Prostate gland (tissue), 2 donors: ENCODE measurements at regions not wholly inside any gene's neighbourhood (a gene's known extent, or its start where the extent isn't known, plus 50 kb on each side); places are given as distances from the start of the nearest gene placed in this dataset.

Source experiments
- POLR2A ChIP-seq: fragments of 450-650 bp; IDR thresholded peaks from one replicate; pipeline ENCODE4 v1.6.1; 2016; ENCODE audit warnings: antibody characterized with exemption, mild to moderate bottlenecking
- TF ChIP-seq, protein P1 (sequence below), 4 experiments: fragments of 200-600 bp in 2 of 4; fragments of 450-650 bp in 2 of 4; sonication (generic) in 2 of 4; IDR thresholded peaks; 1 replicate in 3 of 4; 2 replicates in 1 of 4; pipeline ENCODE4 v1.5.1; 2016 to 2019; ENCODE audit warnings: antibody characterized with exemption in 4 of 4, mild to moderate bottlenecking in 2 of 4, moderate library complexity in 2 of 4

DNA sequence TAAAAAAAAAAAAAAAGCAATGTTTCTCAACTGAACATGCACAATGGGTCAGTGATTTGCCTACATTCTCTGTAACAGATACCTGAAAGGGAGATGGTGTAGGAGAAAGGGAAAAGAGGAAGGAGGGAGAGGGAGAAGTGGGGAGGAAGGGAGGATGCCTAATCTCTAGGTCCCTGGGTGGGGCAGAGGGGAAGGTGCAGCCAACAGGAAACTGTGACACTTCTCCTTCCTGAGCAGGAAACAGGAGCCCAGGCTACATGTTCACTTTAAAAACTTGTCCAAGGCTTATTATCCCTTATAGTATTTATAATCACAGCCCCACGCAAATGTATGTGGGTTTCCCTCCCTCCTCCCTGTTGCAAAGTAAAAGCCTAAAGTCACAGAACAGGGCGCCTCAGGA lies 137.9 kb downstream of the MINAR1 start:
- no peak for TF ChIP-seq POLR2A
- TF ChIP-seq, protein P1, sequence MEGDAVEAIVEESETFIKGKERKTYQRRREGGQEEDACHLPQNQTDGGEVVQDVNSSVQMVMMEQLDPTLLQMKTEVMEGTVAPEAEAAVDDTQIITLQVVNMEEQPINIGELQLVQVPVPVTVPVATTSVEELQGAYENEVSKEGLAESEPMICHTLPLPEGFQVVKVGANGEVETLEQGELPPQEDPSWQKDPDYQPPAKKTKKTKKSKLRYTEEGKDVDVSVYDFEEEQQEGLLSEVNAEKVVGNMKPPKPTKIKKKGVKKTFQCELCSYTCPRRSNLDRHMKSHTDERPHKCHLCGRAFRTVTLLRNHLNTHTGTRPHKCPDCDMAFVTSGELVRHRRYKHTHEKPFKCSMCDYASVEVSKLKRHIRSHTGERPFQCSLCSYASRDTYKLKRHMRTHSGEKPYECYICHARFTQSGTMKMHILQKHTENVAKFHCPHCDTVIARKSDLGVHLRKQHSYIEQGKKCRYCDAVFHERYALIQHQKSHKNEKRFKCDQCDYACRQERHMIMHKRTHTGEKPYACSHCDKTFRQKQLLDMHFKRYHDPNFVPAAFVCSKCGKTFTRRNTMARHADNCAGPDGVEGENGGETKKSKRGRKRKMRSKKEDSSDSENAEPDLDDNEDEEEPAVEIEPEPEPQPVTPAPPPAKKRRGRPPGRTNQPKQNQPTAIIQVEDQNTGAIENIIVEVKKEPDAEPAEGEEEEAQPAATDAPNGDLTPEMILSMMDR (IDR thresholded peaks at IDR 0.05), result no peak
